ENCODE measurements at regions not wholly inside any gene's neighbourhood (a gene's known extent, or its start where the extent isn't known, plus 50 kb on each side); places are given as distances from the start of the nearest gene placed in this dataset.

GRCh38 chr5:57034201-57034916, 82.4 kb upstream of the MIER3 start:
- peak overlapping the region in 3 of 4 donors; percentile 61 to 89 (median 87) for H3K27ac ChIP-seq
- no peaks in the 10 kb centered on the region for H3K36me3 ChIP-seq
- H3K4me1 ChIP-seq, result peaks cover 0 to 16% (median 1%) of the 10 kb centered on the region in 4 donors
- TF ChIP-seq CTCF (IDR thresholded peaks at IDR 0.05) (no peak), POLR2A (IDR thresholded peaks at IDR 0.05) (no peak)
- DNase-seq, result no peak
- H3K9me3 ChIP-seq, result no peaks in the 10 kb centered on the region
- no peaks in the 10 kb centered on the region for H3K27me3 ChIP-seq
- no peak overlapping the region for H3K4me3 ChIP-seq

- no peak for DNase-seq
- no peak for TF ChIP-seq CTCF (IDR thresholded peaks at IDR 0.05)
- peak overlapping the region in 1 of 4 donors; percentile 28 for H3K27ac ChIP-seq
- H3K36me3 ChIP-seq, result no peaks in the 10 kb centered on the region
- H3K4me1 ChIP-seq, result peaks cover 0 to 16% (median 1%) of the 10 kb centered on the region in 4 donors
- H3K4me3 ChIP-seq, result no peak overlapping the region
- no peaks in the 10 kb centered on the region for H3K27me3 ChIP-seq
- no peaks in the 10 kb centered on the region for H3K9me3 ChIP-seq
Measured at GRCh38 chr5:57035955-57036354, 84.0 kb upstream of the MIER3 start.

- Histone ChIP-seq H3K4me1 (peaks cover 0 to 16% (median 1%) of the 10 kb centered on the region in 4 donors), H3K27me3 (no peaks in the 10 kb centered on the region), H3K9me3 (no peaks in the 10 kb centered on the region), H3K4me3 (no peak overlapping the region), H3K36me3 (no peaks in the 10 kb centered on the region), H3K27ac (no peak overlapping the region)
- TF ChIP-seq POLR2A (IDR thresholded peaks at IDR 0.05) (no peak), CTCF (IDR thresholded peaks at IDR 0.05) (no peak)
- no peak for DNase-seq
Measured at GRCh38 chr5:57036761-57037160, 84.8 kb upstream of the MIER3 start.

GRCh38 chr5:57037355-57037754, 85.4 kb upstream of the MIER3 start:
- Histone ChIP-seq H3K36me3 (no peaks in the 10 kb centered on the region), H3K4me1 (peaks cover 0 to 16% (median 1%) of the 10 kb centered on the region in 4 donors), H3K4me3 (no peak overlapping the region), H3K27me3 (no peaks in the 10 kb centered on the region), H3K9me3 (no peaks in the 10 kb centered on the region), H3K27ac (no peak overlapping the region)
- DNase-seq, result no peak
- no peak for TF ChIP-seq CTCF (IDR thresholded peaks at IDR 0.05)
- no peak for TF ChIP-seq POLR2A (IDR thresholded peaks at IDR 0.05)

GRCh38 chr5:57041570-57041969, 89.6 kb upstream of the MIER3 start:
- Histone ChIP-seq H3K4me3 (no peak overlapping the region), H3K27me3 (no peaks in the 10 kb centered on the region), H3K36me3 (no peaks in the 10 kb centered on the region), H3K4me1 (peaks cover 0 to 4% (median 0%) of the 10 kb centered on the region in 4 donors), H3K9me3 (no peaks in the 10 kb centered on the region), H3K27ac (peak overlapping the region in 1 of 4 donors; percentile 39)
- DNase-seq, result peak in 1 of 3 donors; percentile 54
- TF ChIP-seq CTCF (IDR thresholded peaks at IDR 0.05) (no peak), POLR2A (IDR thresholded peaks at IDR 0.05) (no peak)

All from Peyer's patch (tissue), 4 donors.